ENCODE measurements at regions not wholly inside any gene's neighbourhood (a gene's known extent, or its start where the extent isn't known, plus 50 kb on each side); places are given as distances from the start of the nearest gene placed in this dataset.

GRCh38 chr7:124489082-124489819 lies 276.3 kb downstream of the GPR37 start:
- DNase-seq = no peak

DNA sequence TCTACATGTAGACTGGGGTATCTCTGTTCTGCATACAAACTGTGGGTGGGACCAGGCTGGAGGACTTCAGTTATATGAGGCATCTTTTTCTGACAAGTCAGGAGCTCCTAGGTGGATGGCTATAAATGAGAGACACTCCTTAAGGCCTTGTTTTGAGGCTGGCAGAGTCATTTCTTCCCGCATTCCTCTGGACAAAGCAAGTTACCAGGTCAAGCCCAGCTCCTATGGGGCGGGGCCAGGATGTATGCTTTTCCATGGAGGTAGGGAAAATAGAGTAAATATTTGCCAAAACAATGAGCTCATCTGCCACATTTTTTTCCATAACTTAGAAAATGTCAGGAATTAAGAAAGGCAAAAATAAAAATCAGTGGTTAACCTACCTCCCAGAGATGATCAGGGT lies 283.4 kb downstream of the GPR37 start:
- DNase-seq = no peak

DNA sequence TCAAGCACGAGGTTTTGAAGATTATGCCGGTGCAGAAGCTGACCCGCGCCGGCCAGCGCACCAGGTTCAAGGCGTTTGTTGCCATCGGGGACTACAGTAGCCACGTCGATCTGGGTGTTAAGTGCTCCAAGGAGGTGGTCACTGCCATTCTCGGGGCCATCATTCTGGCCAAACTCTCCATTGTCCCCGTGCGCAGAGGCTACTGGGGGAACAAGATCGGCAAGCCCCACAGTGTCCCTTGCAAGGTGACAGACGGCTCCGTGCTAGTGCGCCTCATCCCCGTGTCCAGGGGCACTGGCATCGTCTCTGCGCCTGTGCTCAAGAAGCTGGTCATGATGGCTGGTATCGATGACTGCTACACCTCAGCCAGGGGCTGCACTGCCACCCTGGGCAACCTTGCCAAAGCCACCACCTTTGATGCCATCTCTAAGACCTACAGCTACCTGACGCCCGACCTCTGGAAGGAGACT lies 284.7 kb downstream of the GPR37 start:
- DNase-seq = no peak

DNA sequence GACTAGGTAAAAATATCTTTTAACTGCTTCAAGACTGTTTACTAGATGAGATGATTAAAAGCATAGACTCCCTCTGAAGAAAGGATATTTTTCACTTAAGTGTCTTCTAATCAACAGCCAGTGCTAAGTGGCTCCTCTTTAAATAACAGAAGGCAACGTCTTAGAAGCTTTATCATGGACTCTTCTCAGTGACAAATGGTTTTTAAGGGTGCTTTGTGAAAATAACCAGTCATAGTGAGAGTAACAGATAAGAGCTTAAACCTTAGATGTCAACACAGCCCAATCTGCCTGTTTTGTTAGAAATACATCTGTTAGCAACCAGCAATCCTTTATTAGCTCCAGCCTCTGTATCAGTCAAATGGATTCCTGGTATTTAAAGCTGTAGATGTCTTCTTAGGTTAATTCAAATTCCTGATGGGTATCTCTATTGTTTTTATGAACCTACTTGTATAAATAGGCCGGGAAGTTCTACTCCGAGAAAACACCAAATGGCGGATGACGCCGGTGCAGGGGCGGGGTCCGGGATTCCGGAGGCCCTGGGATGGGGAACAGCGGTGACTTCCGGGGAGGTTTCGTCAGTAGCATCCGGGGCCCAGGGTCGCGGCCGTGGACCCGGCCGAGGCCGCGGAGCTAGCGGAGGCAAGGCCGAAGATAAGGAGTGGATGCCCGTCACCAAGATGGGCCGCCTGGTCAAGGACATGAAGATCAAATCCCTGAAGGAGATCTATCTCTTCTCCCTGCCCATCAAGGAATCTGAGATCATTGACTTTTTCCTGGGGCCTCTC lies 285.4 kb downstream of the GPR37 start:
- DNase-seq = peak in 1 of 5 experiments; percentile 27

GRCh38 chr7:124462249-124462648 lies 303.3 kb downstream of the GPR37 start:
- DNase-seq = no peak

DNA sequence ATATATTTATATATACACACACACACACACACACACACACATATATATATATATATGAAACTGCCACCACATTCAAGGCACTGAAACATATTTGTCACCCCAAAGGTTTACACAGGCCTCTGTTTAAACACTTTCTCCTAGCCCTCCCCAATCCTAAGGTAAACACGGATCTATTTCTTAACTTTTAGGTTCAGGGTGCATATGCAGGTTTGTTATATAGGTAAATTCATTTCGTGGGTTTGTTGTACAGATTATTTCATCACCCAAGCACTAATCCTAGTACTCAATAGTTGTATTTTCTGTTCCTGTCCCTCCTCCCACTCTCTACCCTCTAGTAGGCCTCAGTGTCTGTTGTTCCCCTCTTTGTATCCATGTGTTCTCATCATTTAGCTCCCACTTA lies 305.0 kb downstream of the GPR37 start:
- DNase-seq = no peak

DNA sequence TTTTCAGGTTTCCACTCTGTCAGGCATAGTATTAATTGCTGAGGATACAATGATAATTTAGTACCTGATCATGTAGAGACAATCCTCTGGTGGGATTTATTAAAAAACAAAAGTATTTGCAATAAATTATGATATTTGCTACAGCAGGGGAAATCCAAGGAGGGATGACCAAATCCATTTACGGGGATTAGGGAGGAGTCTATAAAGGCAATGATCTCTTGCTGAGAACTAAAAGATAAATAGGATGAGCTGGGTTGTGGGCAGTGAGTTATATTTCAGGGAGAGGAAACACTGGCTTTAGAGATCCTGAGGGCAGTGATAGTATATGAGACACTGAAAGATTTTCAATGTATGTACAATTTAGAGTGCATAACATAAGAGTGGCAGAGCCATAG lies 305.5 kb downstream of the GPR37 start:
- no peak for DNase-seq

DNA sequence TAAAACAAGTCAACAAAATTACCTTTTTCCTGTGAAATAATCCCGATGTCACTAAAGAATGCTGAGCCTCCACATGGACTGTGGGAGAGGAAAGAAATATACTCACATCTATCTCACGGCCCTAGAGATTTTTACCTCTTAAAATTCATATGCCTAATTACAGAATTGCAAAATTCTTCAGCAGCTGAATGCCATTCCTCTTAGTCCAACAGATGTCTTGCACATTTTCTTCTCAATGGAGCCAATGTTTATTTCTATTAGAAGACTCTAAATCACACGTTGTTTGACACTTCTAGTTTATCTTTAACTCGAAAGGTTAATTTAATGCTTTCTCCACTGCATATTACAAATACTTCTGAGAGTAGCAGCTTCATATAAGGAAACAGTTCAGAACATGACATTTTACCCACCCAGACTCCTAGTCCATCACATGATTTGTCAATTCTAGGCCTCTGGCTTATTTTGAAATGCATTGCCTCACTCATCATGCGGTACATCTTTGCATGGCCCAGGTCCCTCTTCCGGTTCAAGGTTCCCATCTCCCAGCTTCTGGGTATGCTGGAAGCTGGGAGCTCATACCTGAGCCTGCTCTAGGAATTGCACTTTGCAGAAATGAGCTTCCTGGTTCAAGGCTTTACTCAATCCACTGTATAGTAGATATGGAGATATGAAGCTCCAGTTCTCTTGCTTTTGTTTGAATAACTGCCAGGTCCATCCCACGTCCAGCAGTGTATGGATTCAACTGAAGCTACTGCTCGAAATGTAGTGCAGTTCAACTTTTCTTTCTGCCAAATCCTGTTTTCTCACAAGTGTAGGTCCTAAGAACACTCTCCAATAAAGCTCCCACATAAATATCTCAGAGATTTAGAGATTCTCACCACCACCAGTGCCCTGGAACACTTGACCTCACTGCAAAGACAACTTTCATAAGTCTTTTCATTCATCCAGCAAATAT lies 306.2 kb downstream of the GPR37 start:
- no peak for DNase-seq

GRCh38 chr7:124457841-124458240 lies 307.8 kb downstream of the GPR37 start:
- no peak for DNase-seq

GRCh38 chr7:124456286-124456685 lies 309.3 kb downstream of the GPR37 start:
- DNase-seq = no peak

GRCh38 chr7:124452186-124452585 lies 313.4 kb downstream of the GPR37 start:
- DNase-seq = no peak

- no peak for DNase-seq
Observed at GRCh38 chr7:124449896-124450295, 315.7 kb downstream of the GPR37 start.

- DNase-seq = no peak
Observed at GRCh38 chr7:124444696-124445480, 320.7 kb downstream of the GPR37 start.

DNA sequence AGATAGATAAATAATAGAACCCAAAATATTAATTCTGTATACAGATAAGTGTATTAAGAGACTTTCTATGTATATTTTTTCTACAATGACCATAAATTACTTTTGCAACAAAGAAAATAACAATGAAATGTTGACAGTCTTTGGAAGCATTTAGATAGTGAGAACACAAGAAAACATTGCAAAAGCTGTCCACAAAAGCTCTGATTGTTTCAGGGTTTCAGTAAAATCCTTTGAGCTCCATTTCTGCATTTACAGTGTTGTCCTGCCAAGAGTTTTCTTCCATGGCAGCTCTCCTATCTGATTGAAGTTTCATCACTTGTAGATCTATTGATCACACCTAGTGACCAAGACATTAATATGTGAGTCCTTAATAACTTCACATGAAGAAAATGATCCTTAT lies 321.8 kb downstream of the GPR37 start:
- no peak for DNase-seq

DNA sequence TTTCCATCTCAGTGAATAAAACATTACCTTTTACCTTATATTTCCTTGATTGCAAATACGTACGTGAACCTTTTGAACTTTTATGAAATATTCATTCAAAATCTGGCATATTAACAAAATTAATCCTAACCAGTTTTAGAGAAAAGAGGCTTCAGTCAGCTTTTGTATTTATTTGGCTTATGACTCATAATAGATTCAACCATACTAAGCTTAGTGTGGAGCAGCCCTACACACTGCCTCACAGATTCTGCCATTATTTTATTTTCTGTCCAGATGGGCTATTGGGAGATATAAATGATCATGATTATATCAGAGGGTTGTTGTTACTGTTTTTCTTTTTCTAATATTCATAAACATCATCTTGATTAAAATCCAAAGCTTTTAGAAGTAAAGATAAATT lies 325.5 kb downstream of the GPR37 start:
- no peak for DNase-seq

- DNase-seq = no peak
Observed at GRCh38 chr7:124432009-124432578, 333.5 kb downstream of the GPR37 start.

GRCh38 chr7:124429923-124430322 lies 335.7 kb downstream of the GPR37 start:
- DNase-seq = no peak

DNA sequence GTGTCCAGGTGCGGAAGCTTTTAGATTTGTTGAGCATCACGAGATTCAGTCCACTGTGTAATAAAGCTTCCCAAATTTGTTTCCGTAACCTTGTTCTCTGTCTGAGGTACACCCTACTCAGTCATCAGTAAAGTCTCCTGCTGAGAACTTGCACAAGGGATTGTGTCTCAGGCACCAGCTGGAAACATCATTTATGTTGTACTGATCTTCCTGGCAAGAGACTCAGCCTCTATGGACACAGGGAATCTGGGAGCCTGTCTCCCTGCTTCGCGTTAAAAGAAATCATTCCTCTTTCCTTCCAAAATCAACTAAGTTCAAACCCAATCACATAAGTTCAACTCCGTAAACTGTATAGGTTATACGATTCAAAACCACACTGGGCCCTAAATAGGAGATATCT lies 336.8 kb downstream of the GPR37 start:
- DNase-seq = no peak

- no peak for DNase-seq
Observed at GRCh38 chr7:124426621-124427020, 339.0 kb downstream of the GPR37 start.

DNA sequence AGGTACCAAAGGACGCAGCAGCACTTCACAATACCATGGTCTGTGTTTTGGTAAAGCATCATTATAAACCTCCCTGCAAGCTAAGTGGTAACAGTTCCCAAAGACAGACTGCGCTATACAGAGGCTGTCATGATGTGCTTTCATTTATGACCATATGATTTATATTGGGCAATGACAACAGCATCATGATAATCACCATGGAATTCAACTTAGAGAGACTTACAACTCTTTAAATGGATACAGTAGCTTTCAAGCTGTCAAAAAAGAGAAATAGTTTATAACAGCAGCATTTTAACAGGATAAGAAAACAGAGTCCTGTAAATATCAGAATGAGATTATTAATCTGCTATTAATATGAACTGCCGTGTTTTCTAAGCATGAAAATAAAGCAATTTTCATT lies 341.7 kb downstream of the GPR37 start:
- no peak for DNase-seq

DNA sequence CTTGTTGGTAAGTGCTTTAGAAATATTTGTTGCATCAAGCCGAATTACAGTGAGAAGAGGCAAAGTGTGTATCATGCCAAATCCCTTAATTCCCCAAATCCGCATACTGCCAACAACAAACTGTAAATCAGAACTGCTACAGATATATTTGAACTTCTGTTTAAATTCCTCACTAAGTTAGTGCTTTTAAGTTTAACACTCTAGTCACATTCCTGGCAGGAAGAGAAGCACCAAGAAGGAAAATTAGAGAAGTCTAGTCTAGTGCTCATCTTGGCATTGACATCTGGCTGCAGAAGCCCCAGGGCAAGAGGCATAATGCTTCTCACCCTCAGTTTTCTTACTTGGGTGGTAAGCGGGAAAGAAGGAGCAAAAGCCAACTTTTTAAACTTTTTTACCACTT lies 343.5 kb downstream of the GPR37 start:
- no peak for DNase-seq

- DNase-seq = no peak
Observed at GRCh38 chr7:124420367-124420766, 345.2 kb downstream of the GPR37 start.
